Ovary (tissue), 7 donors: ENCODE measurements at regions not wholly inside any gene's neighbourhood (a gene's known extent, or its start where the extent isn't known, plus 50 kb on each side); places are given as distances from the start of the nearest gene placed in this dataset.

Experiments used
- DNase-seq, 5 donors: peaks; one replicate each; pipeline ENCODE4 v3.0.0-alpha.2; 2019 to 2020
- H3K27ac ChIP-seq, 2 donors: fragments of 200-600 bp; one replicate each; pipeline versions ENCODE4 v1.5.1 to v1.8.0; 2019 to 2022
- H3K27me3 ChIP-seq: fragments of 200-600 bp; one replicate; pipeline ENCODE4 v1.8.0; 2022
- H3K36me3 ChIP-seq: fragments of 200-600 bp; sonication (generic); one replicate; pipeline ENCODE4 v1.5.1; 2019
- H3K4me1 ChIP-seq: one replicate; pipeline ENCODE4 v1.8.1; 2013; ENCODE audit warnings: mild to moderate bottlenecking, moderate library complexity; ENCODE audit not compliant: insufficient read depth
- H3K4me3 ChIP-seq: fragments of 200-600 bp; sonication (generic); one replicate; pipeline ENCODE4 v1.5.1; 2017
- H3K9me3 ChIP-seq, 2 donors: fragments of 200-600 bp in 1 of 2; sonication (generic) in 1 of 2; one replicate each; pipeline versions ENCODE4 v1.5.1 to v1.8.1; 2013 to 2019; ENCODE audit warnings: mild to moderate bottlenecking in 1 of 2, moderate library complexity in 1 of 2
- CTCF ChIP-seq, 3 donors: fragments of 450-650 bp in 2 of 3; fragments of 200-600 bp in 1 of 3; IDR thresholded peaks; one replicate each; pipeline versions ENCODE4 v1.5.1 to v1.8.0; 2016 to 2022; ENCODE audit warnings: antibody characterized with exemption in 3 of 3, mild to moderate bottlenecking in 1 of 3
- EP300 ChIP-seq: sonication (generic); formaldehyde crosslinking; IDR thresholded peaks from one replicate; pipeline ENCODE4 v1.6.1; 2017; ENCODE audit warnings: antibody characterized with exemption
- POLR2A ChIP-seq: fragments of 450-650 bp; IDR thresholded peaks from one replicate; pipeline ENCODE4 v1.6.1; 2017; ENCODE audit warnings: antibody characterized with exemption, mild to moderate bottlenecking, moderate library complexity
- WGBS, 3 donors: extraction: QIAGEN DNeasy Blood & Tissue Kit in 1 of 3; methylation state at CpG; one replicate each; pipeline versions ENCODE4 v1.1.5 to v1.1.7; 2013 to 2017; 5-methylcytosine and 5-hydroxymethylcytosine counted together
- intact Hi-C, 4 donors: fragments of 100-400 bp; cut with DNase I; formaldehyde crosslinking; loops; one replicate each; pipeline versions ENCODE4 v1.11.0 to v1.15.1; 2022 to 2023
- donor health status: DM: no; HTN: no; CAD: no; lungs with moderate emphysema.
- donor health status: DM: no; HTN: no; CAD: no.
- donor health status: Bipolar disorder and iron deficiency.
- donor health status: DM: no; HTN: no; CAD: no.
- donor health status: DM: yes; HTN: yes; CAD: no.

DNA sequence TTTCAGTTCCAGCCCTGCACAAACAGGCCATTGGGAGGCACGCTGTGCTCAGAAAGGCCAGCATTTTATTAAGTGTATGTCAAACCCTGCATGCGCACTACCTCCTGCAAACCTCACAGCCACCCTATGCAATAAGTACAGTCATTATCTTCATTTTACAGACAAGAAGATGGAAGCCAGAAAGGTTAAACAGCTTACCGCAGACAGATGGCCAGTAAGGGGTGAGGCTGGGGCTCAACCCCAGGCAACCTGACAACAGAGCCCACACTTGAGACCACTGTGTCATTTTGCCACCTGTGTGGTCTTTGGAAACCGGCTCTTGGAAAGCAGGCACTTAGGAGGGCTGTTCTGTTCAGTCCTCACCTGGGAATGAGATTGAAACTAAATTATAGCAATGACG, 142.3 kb downstream of the NXPE2 start:
- Histone ChIP-seq H3K36me3 (no peaks in the 10 kb centered on the region), H3K9me3 (no peaks in the 10 kb centered on the region), H3K4me3 (no peak overlapping the region), H3K4me1 (no peaks in the 10 kb centered on the region), H3K27ac (no peak overlapping the region), H3K27me3 (no peaks in the 10 kb centered on the region)
- TF ChIP-seq POLR2A (no peak), EP300 (no peak), CTCF (IDR thresholded peaks at IDR 0.05) (no peak)
- intact Hi-C loops: no loop called here
- WGBS, 3 donors: 71 to 72% (median 72%) methylated on average over 5 of the region's 5 CpGs
- DNase-seq: no peak

DNA sequence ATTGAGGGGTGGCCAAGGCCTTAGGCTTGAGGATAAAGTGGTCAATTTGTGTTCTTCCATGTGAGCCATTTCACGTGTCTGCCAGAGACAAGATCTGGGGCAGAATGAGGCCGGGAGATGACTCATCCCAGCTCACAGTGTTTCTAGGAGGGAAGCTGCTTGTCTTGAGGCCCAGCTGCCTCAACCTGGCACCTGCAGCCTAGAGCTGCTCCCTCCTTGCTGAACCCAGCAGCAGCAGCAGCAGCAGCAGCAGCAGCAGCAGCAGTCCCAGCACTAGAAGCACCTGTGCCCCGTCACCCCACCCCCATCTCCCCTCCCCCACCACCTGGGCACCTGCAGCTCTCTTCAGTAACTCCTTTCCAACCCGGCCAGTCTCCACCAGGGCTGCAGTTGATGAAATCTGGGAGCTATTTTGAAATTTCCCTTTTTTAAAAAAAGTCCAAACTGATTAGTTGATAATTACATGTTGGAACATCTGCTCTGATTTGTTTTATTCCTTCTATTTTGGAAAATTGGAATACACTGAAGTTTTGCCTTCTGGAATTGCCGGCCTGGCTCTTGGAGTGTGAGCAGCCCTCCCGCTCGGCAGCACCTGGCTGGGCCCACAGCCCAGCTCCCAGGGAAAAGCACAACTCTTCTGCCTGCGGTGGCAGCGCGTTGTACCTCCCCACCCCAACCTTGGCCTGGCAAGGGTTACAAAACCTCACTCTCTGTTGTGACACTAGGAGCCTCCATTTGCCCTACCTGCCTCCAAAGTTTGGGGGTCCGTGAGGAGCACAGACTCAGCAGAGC, 143.5 kb downstream of the NXPE2 start:
- Histone ChIP-seq H3K36me3 (no peaks in the 10 kb centered on the region), H3K9me3 (no peaks in the 10 kb centered on the region), H3K4me1 (no peaks in the 10 kb centered on the region), H3K27me3 (no peaks in the 10 kb centered on the region), H3K4me3 (no peak overlapping the region), H3K27ac (no peak overlapping the region)
- no peak for DNase-seq
- 62 to 70% (median 66%) methylated on average over 11 of the region's 11 CpGs for WGBS, 3 donors
- TF ChIP-seq CTCF (IDR thresholded peaks at IDR 0.05) (no peak), EP300 (no peak), POLR2A (no peak)
- intact Hi-C loops: no loop called here

- no peaks in the 10 kb centered on the region for H3K27me3 ChIP-seq
- no peaks in the 10 kb centered on the region for H3K36me3 ChIP-seq
- no peak overlapping the region for H3K27ac ChIP-seq
- H3K9me3 ChIP-seq: no peaks in the 10 kb centered on the region
- TF ChIP-seq EP300 (no peak), POLR2A (no peak), CTCF (IDR thresholded peaks at IDR 0.05) (no peak)
- H3K4me1 ChIP-seq: no peaks in the 10 kb centered on the region
- DNase-seq: no peak
- intact Hi-C loops: no loop called here
- 80 to 82% (median 81%) methylated on average over 7 of the region's 7 CpGs for WGBS, 3 donors
- H3K4me3 ChIP-seq: no peak overlapping the region
Observed at GRCh38 chr11:114826910-114827442, 148.6 kb downstream of the NXPE2 start.

DNA sequence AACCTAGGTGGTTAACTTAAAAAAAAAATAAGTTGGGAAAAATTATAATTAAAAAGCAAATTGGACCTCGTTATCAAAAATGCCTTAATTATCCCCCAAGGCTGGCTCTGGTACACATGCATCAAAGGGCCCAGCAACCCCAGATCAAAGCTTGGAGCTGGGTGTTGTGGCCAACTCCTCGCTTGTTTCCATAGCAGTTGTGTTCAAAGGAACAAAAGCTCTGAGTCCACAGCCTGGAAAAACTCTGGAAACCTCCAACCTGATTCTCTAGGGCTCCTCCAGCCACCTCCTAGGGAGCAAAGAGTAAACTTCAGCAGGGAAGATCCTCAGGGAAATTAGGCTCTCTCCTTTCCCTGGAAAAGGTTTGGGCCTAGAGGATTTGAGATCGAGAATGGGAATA, 149.4 kb downstream of the NXPE2 start:
- TF ChIP-seq EP300: no peak
- no peak for TF ChIP-seq POLR2A
- no peak for TF ChIP-seq CTCF (IDR thresholded peaks at IDR 0.05)
- WGBS, 3 donors: 64 to 81% (median 71%) methylated on average over 3 of the region's 3 CpGs
- no peaks in the 10 kb centered on the region for H3K27me3 ChIP-seq
- no peak overlapping the region for H3K4me3 ChIP-seq
- no peaks in the 10 kb centered on the region for H3K36me3 ChIP-seq
- DNase-seq: no peak
- H3K27ac ChIP-seq: no peak overlapping the region
- no peaks in the 10 kb centered on the region for H3K4me1 ChIP-seq
- intact Hi-C loops: no loop called here
- no peaks in the 10 kb centered on the region for H3K9me3 ChIP-seq
